Neuronal stem cell (in vitro differentiated cells): ENCODE measurements at regions not wholly inside any gene's neighbourhood (a gene's known extent, or its start where the extent isn't known, plus 50 kb on each side); places are given as distances from the start of the nearest gene placed in this dataset.

ENCODE experiments used
- DNase-seq: peaks from one replicate; pipeline ENCODE4 v3.0.0-alpha.2; 2013; ENCODE audit warnings: low spot score
- H2AFZ ChIP-seq: one replicate; pipeline ENCODE4 v1.6.1; 2013; ENCODE audit warnings: mild to moderate bottlenecking, low read length, inconsistent platforms
- H2AK5ac ChIP-seq: 2 replicates; pipeline ENCODE4 v1.6.1; 2013; ENCODE audit warnings: low read depth, mild to moderate bottlenecking, inconsistent platforms, low read length, moderate library complexity, mixed read lengths
- H2BK120ac ChIP-seq: 2 replicates; pipeline ENCODE4 v1.6.1; 2013; ENCODE audit warnings: low read depth, mild to moderate bottlenecking, inconsistent platforms, low read length, moderate library complexity, mixed read lengths
- H2BK12ac ChIP-seq: one replicate; pipeline ENCODE4 v1.6.1; 2013; ENCODE audit warnings: low read length, inconsistent platforms
- H2BK15ac ChIP-seq: 2 replicates; pipeline ENCODE4 v1.6.1; 2013; ENCODE audit warnings: mild to moderate bottlenecking, low read length, inconsistent platforms, mixed read lengths
- H2BK5ac ChIP-seq: one replicate; pipeline ENCODE4 v1.6.1; 2013; ENCODE audit warnings: inconsistent platforms, mild to moderate bottlenecking, low read length, moderate library complexity
- H3K14ac ChIP-seq: one replicate; pipeline ENCODE4 v1.6.1; 2013; ENCODE audit warnings: low read length, inconsistent platforms
- H3K18ac ChIP-seq: 2 replicates; pipeline ENCODE4 v1.6.1; 2013; ENCODE audit warnings: low read length, inconsistent platforms
- H3K23ac ChIP-seq: 2 replicates; pipeline ENCODE4 v1.6.1; 2013; ENCODE audit warnings: low read depth, mild to moderate bottlenecking, mixed read lengths, low read length, inconsistent platforms; ENCODE audit not compliant: poor library complexity
- H3K27ac ChIP-seq: replicated peaks from 3 replicates; pipeline ENCODE4 v1.5.1; 2013; ENCODE audit warnings: low read length, inconsistent platforms
- H3K27me3 ChIP-seq, 3 experiments: 2 replicates each; pipeline ENCODE4 v1.6.1; 2013; ENCODE audit warnings: low read length in 3 of 3, mild to moderate bottlenecking in 2 of 3, inconsistent platforms in 1 of 3, low read depth in 1 of 3, mixed read lengths in 1 of 3, moderate library complexity in 1 of 3; ENCODE audit not compliant: control insufficient read depth in 3 of 3, insufficient read depth in 3 of 3
- H3K36me3 ChIP-seq, 2 donors: replicated peaks in 1 of 2; 2 replicates each; pipeline ENCODE4 v1.6.1; 2013; ENCODE audit warnings: low read length in 2 of 2; ENCODE audit not compliant: control insufficient read depth in 2 of 2, insufficient read depth in 2 of 2
- H3K4ac ChIP-seq: 2 replicates; pipeline ENCODE4 v1.6.1; 2013; ENCODE audit warnings: inconsistent platforms, mild to moderate bottlenecking, low read length, moderate library complexity
- H3K4me1 ChIP-seq, 2 donors: 1 replicate in 1 of 2; 2 replicates in 1 of 2; pipeline ENCODE4 v1.6.1; 2013; ENCODE audit warnings: low read length in 2 of 2, low read depth in 1 of 2; ENCODE audit not compliant: control insufficient read depth in 2 of 2, insufficient read depth in 1 of 2
- H3K4me2 ChIP-seq: one replicate; pipeline ENCODE4 v1.6.1; 2013; ENCODE audit warnings: mild to moderate bottlenecking, low read length, inconsistent platforms; ENCODE audit not compliant: insufficient read depth, poor library complexity, severe bottlenecking
- H3K4me3 ChIP-seq, 2 donors: 2 replicates each; pipeline ENCODE4 v1.5.1; 2013; ENCODE audit warnings: low read length in 2 of 2, mild to moderate bottlenecking in 2 of 2, inconsistent platforms in 1 of 2, moderate library complexity in 1 of 2
- H3K79me1 ChIP-seq: one replicate; pipeline ENCODE4 v1.6.1; 2013; ENCODE audit warnings: low read depth, mild to moderate bottlenecking, inconsistent platforms, low read length, moderate library complexity
- H3K9ac ChIP-seq: one replicate; pipeline ENCODE4 v1.6.1; 2013; ENCODE audit warnings: mild to moderate bottlenecking, low read depth, low read length, inconsistent platforms; ENCODE audit not compliant: poor library complexity
- H3K9me3 ChIP-seq, 2 donors: replicated peaks in 1 of 2; 2 replicates each; pipeline versions ENCODE3 to v1.6.1; 2013; ENCODE audit warnings: low read length in 2 of 2, mild to moderate bottlenecking in 2 of 2, inconsistent platforms in 1 of 2, low read depth in 1 of 2, mixed read lengths in 1 of 2, moderate library complexity in 1 of 2; ENCODE audit not compliant: control insufficient read depth in 2 of 2, insufficient read depth in 1 of 2
- H4K8ac ChIP-seq: one replicate; pipeline ENCODE4 v1.6.1; 2013; ENCODE audit warnings: low read depth, mild to moderate bottlenecking, inconsistent platforms, low read length, moderate library complexity
- H4K91ac ChIP-seq: one replicate; pipeline ENCODE4 v1.6.1; 2013; ENCODE audit warnings: low read length, low read depth, mild to moderate bottlenecking, inconsistent platforms; ENCODE audit not compliant: poor library complexity
- WGBS, 2 donors: extraction: QIAGEN DNeasy Blood & Tissue Kit; methylation state at CpG; one replicate each; pipeline ENCODE4 v1.1.7; 2013; ENCODE audit warnings: missing lambda C conversion rate in 2 of 2, mixed read lengths in 1 of 2; ENCODE audit not compliant: insufficient read length in 2 of 2, insufficient replicate concordance in 1 of 2; ENCODE audit errors: extremely low coverage in 2 of 2; 5-methylcytosine and 5-hydroxymethylcytosine counted together

DNA sequence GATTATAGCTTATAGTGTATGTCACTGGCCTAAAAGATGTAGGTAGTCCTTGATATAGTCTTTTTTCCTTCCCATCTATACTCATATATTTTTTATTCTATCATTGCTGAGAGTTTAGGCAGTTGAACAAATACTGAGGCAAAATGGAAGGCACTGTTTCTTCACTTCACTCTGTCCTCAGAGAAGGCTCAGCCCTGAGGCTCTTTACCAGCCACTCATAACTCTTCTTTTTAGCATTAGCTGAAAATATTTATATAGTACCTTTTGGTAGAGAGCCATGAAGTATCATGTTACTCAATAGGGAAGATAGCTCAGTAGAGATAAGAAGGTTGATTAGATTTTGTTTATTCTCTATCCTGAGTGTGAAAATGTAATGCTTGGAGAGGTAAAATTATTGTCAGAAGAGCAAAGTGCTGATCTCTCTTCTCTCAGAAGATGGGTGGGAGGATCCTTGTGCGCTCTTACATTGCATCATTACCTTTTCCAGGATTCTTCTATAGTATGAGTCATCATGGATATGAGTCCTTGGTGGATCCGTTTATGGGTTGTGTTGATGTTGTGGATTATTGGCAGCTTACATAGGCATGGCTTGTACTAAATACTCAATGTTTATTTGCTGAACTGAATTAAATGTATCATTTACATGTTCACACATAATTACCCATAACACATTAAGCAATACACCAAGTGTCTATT lies 88.1 kb downstream of the ANXA1 start:
- Histone ChIP-seq H3K79me1 (no peaks in the 10 kb centered on the region), H3K4ac (no peak overlapping the region), H3K9me3 (no peaks in the 10 kb centered on the region), H3K9ac (no peak overlapping the region), H2BK120ac (no peak overlapping the region), H2BK15ac (no peak overlapping the region), H3K4me1 (peaks cover 0 to 11% of the 10 kb centered on the region in 2 donors), H3K14ac (no peak overlapping the region), H3K27ac (no peak overlapping the region), H4K8ac (no peak overlapping the region), H3K23ac (no peak overlapping the region), H2BK12ac (no peak overlapping the region), H3K27me3 (no peaks in the 10 kb centered on the region), H3K4me3 (no peak overlapping the region), H3K18ac (no peak overlapping the region), H3K36me3 (no peaks in the 10 kb centered on the region), H3K4me2 (no peak overlapping the region), H2BK5ac (no peak overlapping the region), H2AFZ (no peak overlapping the region), H4K91ac (no peak overlapping the region), H2AK5ac (no peak overlapping the region)
- WGBS, 2 donors: no CpG with 5 or more reads among the region's 2 CpGs
- no peak for DNase-seq

DNA sequence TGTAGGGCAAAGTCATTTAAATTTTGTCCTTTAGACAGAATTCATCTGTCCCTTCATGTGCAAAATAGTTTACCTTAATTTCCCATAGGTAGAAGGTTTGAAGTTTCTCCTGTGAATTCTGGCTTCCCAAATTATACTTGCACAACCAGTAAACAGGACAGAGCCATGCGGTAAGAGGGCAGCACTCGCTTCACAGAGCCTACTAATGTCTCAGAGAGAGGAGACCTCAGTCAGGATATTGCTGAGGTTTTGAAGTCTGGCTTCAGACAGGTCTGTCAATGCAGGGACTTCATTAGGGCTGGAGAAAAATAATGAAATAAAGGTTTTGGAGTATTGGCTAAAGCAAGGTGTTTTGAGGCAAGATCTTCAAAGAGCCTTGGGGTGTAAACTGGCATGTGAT lies 91.4 kb downstream of the ANXA1 start:
- Histone ChIP-seq H2BK5ac (no peak overlapping the region), H3K36me3 (no peaks in the 10 kb centered on the region), H3K27me3 (no peaks in the 10 kb centered on the region), H3K4ac (no peak overlapping the region), H3K79me1 (no peaks in the 10 kb centered on the region), H3K27ac (no peak overlapping the region), H3K4me2 (no peak overlapping the region), H4K8ac (no peak overlapping the region), H2BK120ac (no peak overlapping the region), H2AK5ac (no peak overlapping the region), H2BK15ac (no peak overlapping the region), H3K18ac (no peak overlapping the region), H4K91ac (no peak overlapping the region), H2AFZ (no peak overlapping the region), H3K4me3 (no peak overlapping the region), H2BK12ac (no peak overlapping the region), H3K9ac (no peak overlapping the region), H3K9me3 (no peaks in the 10 kb centered on the region), H3K14ac (no peak overlapping the region), H3K23ac (no peak overlapping the region), H3K4me1 (peaks cover 2 to 11% of the 10 kb centered on the region in 2 donors)
- no CpG with 5 or more reads among the region's 2 CpGs for WGBS, 2 donors
- DNase-seq: no peak

DNA sequence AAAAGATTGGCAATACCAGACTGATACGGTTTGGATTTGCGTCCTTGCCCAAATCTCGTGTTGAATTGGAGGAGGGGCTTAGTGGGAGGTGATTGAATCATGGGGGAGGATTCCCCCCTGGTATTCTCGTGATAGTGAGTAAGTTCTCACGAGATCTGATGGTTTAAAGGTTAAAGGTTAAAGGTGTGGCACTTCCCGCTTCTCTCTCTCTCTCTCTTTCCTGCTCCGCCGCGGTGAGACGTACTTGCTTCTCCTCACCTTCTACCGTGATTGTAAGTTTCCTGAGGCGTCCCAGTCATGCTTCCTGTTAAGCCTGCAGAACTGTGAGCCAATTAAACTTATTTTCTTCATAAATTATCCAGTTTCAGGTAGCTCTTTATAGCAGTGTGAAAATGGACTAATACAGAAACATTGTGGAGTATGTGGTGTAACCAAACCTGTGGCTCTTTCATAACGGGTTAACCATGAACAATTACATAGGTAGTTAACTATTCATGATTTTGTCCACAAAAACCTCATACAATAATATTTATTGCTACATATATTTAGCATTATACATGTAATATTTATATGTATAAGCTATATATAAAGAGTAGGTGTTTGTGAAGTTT lies 107.5 kb downstream of the ANXA1 start:
- Histone ChIP-seq H3K18ac (no peak overlapping the region), H3K14ac (no peak overlapping the region), H3K27ac (no peak overlapping the region), H4K91ac (no peak overlapping the region), H2AFZ (no peak overlapping the region), H3K4ac (no peak overlapping the region), H2BK5ac (no peak overlapping the region), H3K4me2 (no peak overlapping the region), H3K9ac (no peak overlapping the region), H2BK12ac (no peak overlapping the region), H3K4me3 (no peak overlapping the region), H3K27me3 (no peaks in the 10 kb centered on the region), H3K36me3 (no peaks in the 10 kb centered on the region), H3K9me3 (no peaks in the 10 kb centered on the region), H3K4me1 (no peaks in the 10 kb centered on the region), H2AK5ac (no peak overlapping the region), H2BK15ac (no peak overlapping the region), H4K8ac (no peak overlapping the region), H3K23ac (no peak overlapping the region), H2BK120ac (no peak overlapping the region), H3K79me1 (no peaks in the 10 kb centered on the region)
- no peak for DNase-seq
- no CpG with 5 or more reads among the region's 13 CpGs for WGBS, 2 donors

DNA sequence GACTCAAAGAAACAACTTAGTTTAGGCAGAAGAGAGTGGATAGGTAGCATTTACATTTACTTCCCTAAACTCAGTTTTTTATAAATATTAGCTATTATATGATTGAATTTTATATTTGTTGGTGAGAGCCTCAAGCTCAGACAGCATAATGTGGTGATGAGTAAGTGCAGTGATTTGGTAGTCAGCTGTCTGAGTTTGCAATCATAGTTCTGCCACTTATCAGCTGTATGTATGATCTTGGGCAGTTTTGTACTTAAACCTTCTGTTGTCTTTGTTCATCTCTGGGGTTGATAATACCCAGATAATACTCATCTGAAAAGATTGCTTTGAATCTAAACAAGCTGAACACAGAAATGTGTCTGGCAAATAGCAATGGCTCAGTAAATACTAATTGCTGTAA lies 108.8 kb downstream of the ANXA1 start:
- Histone ChIP-seq H4K8ac (no peak overlapping the region), H3K18ac (no peak overlapping the region), H2BK5ac (no peak overlapping the region), H3K4me2 (no peak overlapping the region), H3K23ac (no peak overlapping the region), H3K27ac (no peak overlapping the region), H2AK5ac (no peak overlapping the region), H2AFZ (no peak overlapping the region), H3K4me3 (no peak overlapping the region), H3K27me3 (no peaks in the 10 kb centered on the region), H3K9ac (no peak overlapping the region), H2BK15ac (no peak overlapping the region), H2BK120ac (no peak overlapping the region), H2BK12ac (no peak overlapping the region), H3K79me1 (no peaks in the 10 kb centered on the region), H3K4ac (no peak overlapping the region), H3K4me1 (no peaks in the 10 kb centered on the region), H3K9me3 (peaks cover 0 to 1% of the 10 kb centered on the region in 2 donors), H4K91ac (no peak overlapping the region), H3K36me3 (no peaks in the 10 kb centered on the region), H3K14ac (no peak overlapping the region)
- no peak for DNase-seq
